Breast epithelium (tissue), 3 donors: ENCODE measurements at regions not wholly inside any gene's neighbourhood (a gene's known extent, or its start where the extent isn't known, plus 50 kb on each side); places are given as distances from the start of the nearest gene placed in this dataset.

ENCODE experiments used
- POLR2A ChIP-seq: fragments of 450-650 bp; IDR thresholded peaks from one replicate; pipeline ENCODE4 v1.6.1; 2016; ENCODE audit warnings: antibody characterized with exemption, mild to moderate bottlenecking, moderate library complexity
- POLR2AphosphoS5 ChIP-seq, 3 donors: sonication (generic); formaldehyde crosslinking; IDR thresholded peaks; one replicate each; pipeline ENCODE4 v1.6.1; 2017; ENCODE audit warnings: antibody characterized with exemption in 3 of 3
- TF ChIP-seq, protein P1 (sequence below), 3 donors: fragments of 450-650 bp; IDR thresholded peaks; one replicate each; pipeline ENCODE4 v1.5.1; 2016 to 2017; ENCODE audit warnings: antibody characterized with exemption in 3 of 3, mild to moderate bottlenecking in 3 of 3, moderate library complexity in 3 of 3

DNA sequence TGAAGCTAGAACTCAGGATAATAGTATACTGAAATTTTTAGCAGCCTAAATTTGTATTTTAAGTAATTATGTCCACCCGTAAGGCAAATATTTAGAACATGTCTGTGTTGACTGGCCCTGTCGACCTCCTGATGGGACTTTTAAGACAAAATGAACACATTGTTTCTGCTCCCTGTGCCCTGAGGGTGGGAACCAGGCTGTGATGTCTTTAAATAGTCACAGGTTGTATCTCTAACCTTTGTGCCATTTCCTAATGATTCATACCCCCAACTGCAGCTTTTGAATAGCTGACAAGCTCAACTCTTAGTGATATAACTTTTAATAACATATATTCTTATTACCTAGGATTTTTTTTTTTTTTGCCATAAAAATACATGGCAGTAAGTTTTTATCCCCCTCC is 494.9 kb upstream of the AKR1E2 start:
- TF ChIP-seq POLR2A = no peak
- TF ChIP-seq, protein P1, sequence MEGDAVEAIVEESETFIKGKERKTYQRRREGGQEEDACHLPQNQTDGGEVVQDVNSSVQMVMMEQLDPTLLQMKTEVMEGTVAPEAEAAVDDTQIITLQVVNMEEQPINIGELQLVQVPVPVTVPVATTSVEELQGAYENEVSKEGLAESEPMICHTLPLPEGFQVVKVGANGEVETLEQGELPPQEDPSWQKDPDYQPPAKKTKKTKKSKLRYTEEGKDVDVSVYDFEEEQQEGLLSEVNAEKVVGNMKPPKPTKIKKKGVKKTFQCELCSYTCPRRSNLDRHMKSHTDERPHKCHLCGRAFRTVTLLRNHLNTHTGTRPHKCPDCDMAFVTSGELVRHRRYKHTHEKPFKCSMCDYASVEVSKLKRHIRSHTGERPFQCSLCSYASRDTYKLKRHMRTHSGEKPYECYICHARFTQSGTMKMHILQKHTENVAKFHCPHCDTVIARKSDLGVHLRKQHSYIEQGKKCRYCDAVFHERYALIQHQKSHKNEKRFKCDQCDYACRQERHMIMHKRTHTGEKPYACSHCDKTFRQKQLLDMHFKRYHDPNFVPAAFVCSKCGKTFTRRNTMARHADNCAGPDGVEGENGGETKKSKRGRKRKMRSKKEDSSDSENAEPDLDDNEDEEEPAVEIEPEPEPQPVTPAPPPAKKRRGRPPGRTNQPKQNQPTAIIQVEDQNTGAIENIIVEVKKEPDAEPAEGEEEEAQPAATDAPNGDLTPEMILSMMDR (IDR thresholded peaks at IDR 0.05) = no peak
- TF ChIP-seq POLR2AphosphoS5 (IDR thresholded peaks at IDR 0.05) = no peak
